Kidney (tissue), 13 donors: ENCODE measurements at regions not wholly inside any gene's neighbourhood (a gene's known extent, or its start where the extent isn't known, plus 50 kb on each side); places are given as distances from the start of the nearest gene placed in this dataset.

Experiments
- DNase-seq, 5 donors: peaks; one replicate each; pipeline ENCODE4 v3.0.0-alpha.2; 2013 to 2020
- FAIRE-seq: peaks from 2 replicates; lab custom pipeline; 2012; peaks lifted over from hg19 to GRCh38; lab: Jason Lieb, UNC
- H3K27ac ChIP-seq, 2 donors: one replicate each; pipeline ENCODE4 v1.7.0; 2013; ENCODE audit warnings: low read depth in 2 of 2, low read length in 2 of 2, inconsistent platforms in 1 of 2
- H3K27me3 ChIP-seq: one replicate; pipeline ENCODE4 v1.7.1; 2013; ENCODE audit warnings: low read length, inconsistent platforms; ENCODE audit not compliant: control insufficient read depth, insufficient read depth
- H3K36me3 ChIP-seq, 3 donors: one replicate each; pipeline versions ENCODE4 v1.7.0 to v1.7.1; 2013; ENCODE audit warnings: low read length in 3 of 3, control low read depth in 1 of 3, inconsistent platforms in 1 of 3; ENCODE audit not compliant: insufficient read depth in 3 of 3, control insufficient read depth in 2 of 3
- H3K4me1 ChIP-seq, 3 donors: one replicate each; pipeline versions ENCODE4 v1.7.0 to v1.7.1; 2013; ENCODE audit warnings: low read length in 3 of 3, inconsistent platforms in 1 of 3, low read depth in 1 of 3; ENCODE audit not compliant: control insufficient read depth in 2 of 3, insufficient read depth in 2 of 3
- H3K4me3 ChIP-seq, 3 donors: one replicate each; pipeline versions ENCODE4 v1.7.0 to v1.8.1; 2013; ENCODE audit warnings: low read length in 3 of 3, control low read depth in 1 of 3, inconsistent platforms in 1 of 3
- H3K9ac ChIP-seq, 3 donors: one replicate each; pipeline versions ENCODE4 v1.7.0 to v1.7.1; 2013; ENCODE audit warnings: low read length in 3 of 3, control low read depth in 1 of 3, inconsistent platforms in 1 of 3
- H3K9me3 ChIP-seq, 3 donors: one replicate each; pipeline versions ENCODE4 v1.7.0 to v1.7.1; 2013; ENCODE audit warnings: low read length in 3 of 3, control low read depth in 1 of 3, inconsistent platforms in 1 of 3; ENCODE audit not compliant: control insufficient read depth in 2 of 3, insufficient read depth in 1 of 3
- CTCF ChIP-seq: IDR thresholded peaks from 3 replicates; pipeline ENCODE4 v1.5.1; 2012; ENCODE audit warnings: mild to moderate bottlenecking, moderate library complexity, borderline replicate concordance; ENCODE audit not compliant: insufficient read depth; ENCODE audit errors: extremely low read depth
- intact Hi-C: fragments of 100-400 bp; cut with DNase I; formaldehyde crosslinking; loops from one replicate; pipeline ENCODE4 v1.11.1; 2022
- donor health status: control.
- donor health status: control.
- donor health status: control.
- donor health status: control.
- donor health status: control.
- donor health status: DM: yes; HTN: yes; CAD: no.
- donor health status: Normal renal cell carcinoma (clear cell type).

- intact Hi-C loops, result no loop called here
- H3K4me1 ChIP-seq, result no peaks in the 10 kb centered on the region
- no peak overlapping the region for H3K27ac ChIP-seq
- no peak for TF ChIP-seq CTCF
- H3K27me3 ChIP-seq, result peaks cover 2% of the 10 kb centered on the region
- no peak for FAIRE-seq
- DNase-seq, result peak in 2 of 5 donors; percentile 41 to 44
- peak overlapping the region in 1 of 3 donors; percentile 26 for H3K4me3 ChIP-seq
- no peak overlapping the region for H3K9ac ChIP-seq
- no peaks in the 10 kb centered on the region for H3K9me3 ChIP-seq
- no peaks in the 10 kb centered on the region for H3K36me3 ChIP-seq
Measured at GRCh38 chr5:174418809-174419539, 305.4 kb upstream of the MSX2 start.

GRCh38 chr5:174419540-174420132 is 304.7 kb upstream of the MSX2 start:
- peak; percentile 81 for TF ChIP-seq CTCF
- H3K4me1 ChIP-seq, result no peaks in the 10 kb centered on the region
- H3K27me3 ChIP-seq, result peaks cover 2% of the 10 kb centered on the region
- FAIRE-seq (no peak), DNase-seq (peak; percentile 94 to 95 (median 94))
- no peak overlapping the region for H3K9ac ChIP-seq
- intact Hi-C loops, result no loop called here
- no peak overlapping the region for H3K27ac ChIP-seq
- no peaks in the 10 kb centered on the region for H3K9me3 ChIP-seq
- H3K4me3 ChIP-seq, result peak overlapping the region in 1 of 3 donors; percentile 26
- H3K36me3 ChIP-seq, result no peaks in the 10 kb centered on the region

- H3K4me3 ChIP-seq, result no peak overlapping the region
- no peaks in the 10 kb centered on the region for H3K36me3 ChIP-seq
- no peak for FAIRE-seq
- no peaks in the 10 kb centered on the region for H3K4me1 ChIP-seq
- H3K9ac ChIP-seq, result no peak overlapping the region
- no peaks in the 10 kb centered on the region for H3K9me3 ChIP-seq
- H3K27me3 ChIP-seq, result peaks cover 2% of the 10 kb centered on the region
- TF ChIP-seq CTCF, result no peak
- intact Hi-C loops, result no loop called here
- H3K27ac ChIP-seq, result no peak overlapping the region
- no peak for DNase-seq
Measured at GRCh38 chr5:174420651-174421407, 303.6 kb upstream of the MSX2 start.
